Aorta (tissue), 5 donors: ENCODE measurements at regions not wholly inside any gene's neighbourhood (a gene's known extent, or its start where the extent isn't known, plus 50 kb on each side); places are given as distances from the start of the nearest gene placed in this dataset.
A peak's percentile ranks its signal among the peaks of the same experiment; 100 is the strongest.

Source experiments
- ATAC-seq: fragments of 200-7000 bp; cut with Tn5 transposase; one replicate; pipeline ENCODE4 v1.9.1; 2022; ENCODE audit warnings: moderate library complexity; ENCODE audit not compliant: low FRiP score
- DNase-seq, 2 donors: peaks; one replicate each; pipeline ENCODE4 v3.0.0-alpha.2; 2020
- H3K27ac ChIP-seq, 2 donors: one replicate each; pipeline ENCODE4 v1.5.1; 2013; ENCODE audit warnings: low read length in 2 of 2, mild to moderate bottlenecking in 2 of 2, moderate library complexity in 2 of 2, control low read depth in 1 of 2, inconsistent platforms in 1 of 2, low read depth in 1 of 2
- H3K27me3 ChIP-seq, 2 donors: one replicate each; pipeline ENCODE4 v1.6.1; 2013; ENCODE audit warnings: control low read depth in 1 of 2, low read length in 1 of 2, mild to moderate bottlenecking in 1 of 2, moderate library complexity in 1 of 2; ENCODE audit not compliant: insufficient read depth in 2 of 2, control insufficient read depth in 1 of 2
- H3K36me3 ChIP-seq, 2 donors: one replicate each; pipeline ENCODE4 v1.6.1; 2013; ENCODE audit warnings: control low read depth in 1 of 2, low read length in 1 of 2, mild to moderate bottlenecking in 1 of 2; ENCODE audit not compliant: insufficient read depth in 2 of 2, control insufficient read depth in 1 of 2
- H3K4me1 ChIP-seq, 2 donors: one replicate each; pipeline ENCODE4 v1.6.1; 2013; ENCODE audit warnings: low read length in 2 of 2, control low read depth in 1 of 2, mild to moderate bottlenecking in 1 of 2, moderate library complexity in 1 of 2; ENCODE audit not compliant: insufficient read depth in 2 of 2, control insufficient read depth in 1 of 2
- H3K4me3 ChIP-seq, 2 donors: one replicate each; pipeline ENCODE4 v1.5.1; 2013; ENCODE audit warnings: low read length in 2 of 2, control low read depth in 1 of 2, mild to moderate bottlenecking in 1 of 2
- H3K9me3 ChIP-seq: one replicate; pipeline ENCODE4 v1.6.1; 2013; ENCODE audit warnings: mild to moderate bottlenecking, low read length; ENCODE audit not compliant: control insufficient read depth
- WGBS, 2 donors: extraction: QIAGEN DNeasy Blood & Tissue Kit; methylation state at CpG; one replicate each; pipeline ENCODE4 v1.1.7; 2013; 5-methylcytosine and 5-hydroxymethylcytosine counted together
- intact Hi-C, 2 donors: fragments of 100-400 bp; cut with DNase I; formaldehyde crosslinking; loops; one replicate each; pipeline versions ENCODE4 v1.14.2 to v1.15.0; 2022
- donor health status: healthy with polysubstance abuse.
- donor health status: Bipolar disorder and iron deficiency.
- donor health status: DM: no; HTN: no; CAD: no.
- donor health status: DM: no; HTN: no; CAD: no.
- donor health status: DM: yes; HTN: yes; CAD: no.

DNA sequence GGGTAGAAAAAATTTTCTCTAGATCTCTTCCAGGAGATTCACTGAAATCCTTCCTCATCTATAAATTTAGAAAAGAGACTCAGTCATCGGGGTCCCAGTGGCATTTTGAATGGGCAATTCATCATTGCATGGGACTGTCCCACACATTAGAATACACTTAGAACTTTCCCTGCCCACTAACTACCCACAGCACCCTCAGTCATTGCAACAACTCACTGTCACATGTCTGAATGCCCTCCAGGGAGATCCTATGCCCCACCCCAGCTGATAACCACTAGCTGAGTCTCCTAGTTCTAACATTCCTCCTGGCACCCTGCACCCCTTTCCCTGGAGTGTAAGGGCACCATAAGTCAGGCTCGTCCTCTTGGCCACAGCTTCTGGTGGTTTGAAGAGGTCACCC lies 89.6 kb downstream of the INSIG2 start:
- H3K9me3 ChIP-seq, result no peaks in the 10 kb centered on the region
- ATAC-seq (no peak), DNase-seq (no peak)
- intact Hi-C loops, result no loop called here
- no peak overlapping the region for H3K27ac ChIP-seq
- H3K36me3 ChIP-seq, result no peaks in the 10 kb centered on the region
- no peaks in the 10 kb centered on the region for H3K27me3 ChIP-seq
- WGBS, 2 donors, result 59% methylated on average over 2 of the region's 2 CpGs
- H3K4me3 ChIP-seq, result no peak overlapping the region
- H3K4me1 ChIP-seq, result no peaks in the 10 kb centered on the region

DNA sequence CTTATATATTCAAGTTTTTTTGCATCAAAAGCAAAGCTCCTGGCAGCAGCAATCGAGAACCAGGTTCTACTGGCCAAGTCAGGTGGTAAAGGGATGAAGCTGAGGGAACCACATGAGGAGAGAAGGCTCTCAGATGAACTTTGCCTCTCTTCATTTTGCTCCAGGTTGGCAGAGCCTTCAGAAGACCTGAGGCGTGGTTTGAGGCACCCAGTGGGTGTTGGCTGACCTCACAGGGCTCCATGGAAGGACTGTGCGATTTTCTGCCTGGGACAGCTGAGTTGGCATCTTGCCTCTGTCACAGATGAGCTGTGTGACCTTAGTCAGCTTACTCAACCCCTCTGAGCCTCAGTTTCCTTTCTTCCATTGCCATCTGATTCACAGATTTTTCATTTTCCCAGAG lies 89.0 kb downstream of the INSIG2 start:
- ATAC-seq, result no peak
- H3K27ac ChIP-seq, result no peak overlapping the region
- no peak for DNase-seq
- intact Hi-C loops, result no loop called here
- 56 to 61% methylated on average over 3 of the region's 3 CpGs for WGBS, 2 donors
- H3K4me1 ChIP-seq, result no peaks in the 10 kb centered on the region
- no peak overlapping the region for H3K4me3 ChIP-seq
- no peaks in the 10 kb centered on the region for H3K36me3 ChIP-seq
- no peaks in the 10 kb centered on the region for H3K27me3 ChIP-seq
- H3K9me3 ChIP-seq, result no peaks in the 10 kb centered on the region

DNA sequence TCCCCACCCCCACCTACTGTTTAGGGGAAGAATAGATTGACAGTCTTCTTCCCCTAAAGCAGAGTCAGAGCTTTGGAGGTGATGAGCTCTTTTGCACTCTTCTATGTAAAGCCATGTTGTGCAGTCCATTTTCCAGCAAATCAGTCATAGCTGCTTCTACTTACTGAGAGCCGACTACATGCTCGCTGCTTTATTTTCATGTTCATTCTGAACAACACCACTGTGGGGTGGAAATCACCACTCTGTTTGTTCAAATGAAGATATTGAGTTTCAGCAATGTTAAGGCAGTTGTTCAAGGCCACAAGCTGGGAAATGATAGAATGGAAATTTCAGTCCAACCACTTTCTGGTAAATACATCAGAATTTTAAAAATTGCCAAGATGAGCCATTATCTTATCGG lies 88.3 kb downstream of the INSIG2 start:
- no peaks in the 10 kb centered on the region for H3K36me3 ChIP-seq
- no peaks in the 10 kb centered on the region for H3K27me3 ChIP-seq
- ATAC-seq (no peak), DNase-seq (no peak)
- H3K9me3 ChIP-seq, result no peaks in the 10 kb centered on the region
- no peak overlapping the region for H3K27ac ChIP-seq
- no peak overlapping the region for H3K4me3 ChIP-seq
- H3K4me1 ChIP-seq, result no peaks in the 10 kb centered on the region
- 81 to 82% methylated on average over 3 of the region's 3 CpGs for WGBS, 2 donors
- intact Hi-C loops, result no loop called here

DNA sequence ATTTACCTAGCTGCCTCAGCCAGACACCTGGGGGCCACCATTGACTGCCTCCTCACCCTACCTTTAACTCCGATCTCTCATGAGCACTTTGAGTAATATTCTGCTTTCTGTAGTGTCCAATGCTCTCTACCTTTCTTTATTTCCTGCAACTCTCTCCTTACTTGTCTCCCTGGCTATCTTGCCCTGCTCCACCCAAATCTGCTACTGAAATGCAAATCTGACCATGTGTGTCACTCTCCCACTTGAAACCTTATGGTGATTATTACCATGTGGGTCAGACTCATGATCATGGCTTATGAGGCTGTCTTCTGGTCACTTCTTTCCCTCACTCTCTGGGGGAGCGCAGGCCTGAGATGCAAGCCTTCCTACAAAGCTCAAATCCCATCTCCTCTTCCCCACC lies 83.3 kb downstream of the INSIG2 start:
- Histone ChIP-seq H3K4me1 (no peaks in the 10 kb centered on the region), H3K27me3 (no peaks in the 10 kb centered on the region), H3K36me3 (no peaks in the 10 kb centered on the region), H3K4me3 (no peak overlapping the region), H3K27ac (no peak overlapping the region), H3K9me3 (no peaks in the 10 kb centered on the region)
- ATAC-seq (no peak), DNase-seq (no peak)
- intact Hi-C loops, result no loop called here
- 88 to 95% methylated on average over 2 of the region's 2 CpGs for WGBS, 2 donors

DNA sequence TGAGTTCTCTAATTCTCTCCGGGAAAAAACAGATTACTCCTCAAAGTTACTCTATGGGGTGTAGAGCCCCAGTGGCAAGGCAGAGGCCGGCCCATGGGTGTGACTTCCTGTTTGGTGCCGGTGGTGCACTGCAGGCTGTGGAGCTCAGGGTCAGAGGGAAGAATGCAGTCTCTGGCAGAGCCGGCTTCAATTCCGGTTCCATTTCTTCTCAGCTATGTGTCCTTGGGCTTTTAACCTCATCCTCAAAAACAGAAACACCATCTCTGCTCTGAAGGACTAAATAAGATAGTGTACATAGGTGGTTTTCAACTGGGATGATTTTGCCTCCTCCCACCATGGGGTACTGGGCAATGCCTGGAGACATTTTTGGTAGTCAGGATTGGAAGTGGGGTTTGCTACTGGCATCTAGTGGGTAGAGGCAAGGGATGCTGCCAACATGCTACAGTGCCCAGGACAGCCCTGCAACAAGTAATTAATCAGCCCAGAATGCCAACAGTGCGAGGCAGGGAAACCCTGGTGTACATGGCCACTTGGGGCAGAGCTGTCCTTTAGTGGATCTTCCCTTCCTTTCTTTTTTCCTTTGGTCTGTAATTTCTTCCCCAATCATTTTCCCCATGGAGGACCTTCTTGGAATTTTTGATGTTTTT lies 81.2 kb downstream of the INSIG2 start:
- Histone ChIP-seq H3K4me1 (no peaks in the 10 kb centered on the region), H3K27me3 (no peaks in the 10 kb centered on the region), H3K9me3 (no peaks in the 10 kb centered on the region), H3K36me3 (no peaks in the 10 kb centered on the region), H3K4me3 (no peak overlapping the region), H3K27ac (no peak overlapping the region)
- WGBS, 2 donors, result 38% methylated on average over 6 of the region's 6 CpGs
- ATAC-seq, result no peak
- intact Hi-C loops, result no loop called here
- peak in 1 of 2 donors; percentile 73 for DNase-seq

DNA sequence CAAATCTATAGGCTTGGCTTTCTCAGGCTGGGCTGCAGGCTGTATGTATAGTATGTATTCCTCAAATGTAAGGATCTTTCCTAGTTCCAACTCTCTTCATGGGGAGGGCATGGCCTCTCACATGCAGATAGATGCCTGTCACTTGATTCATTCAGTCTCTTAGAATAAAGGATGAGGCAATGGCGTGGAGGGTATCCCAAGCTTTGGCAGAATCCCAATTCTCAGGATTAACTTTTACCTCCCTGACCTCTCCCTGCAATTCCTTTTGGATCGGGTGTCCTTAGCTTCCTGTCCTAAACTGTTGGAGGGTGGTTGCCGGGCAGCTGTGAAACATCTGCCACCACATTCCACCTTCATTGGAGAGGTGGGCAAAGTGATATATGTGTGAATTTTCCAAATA lies 80.3 kb downstream of the INSIG2 start:
- ATAC-seq (no peak), DNase-seq (no peak)
- no peaks in the 10 kb centered on the region for H3K4me1 ChIP-seq
- intact Hi-C loops, result no loop called here
- H3K27me3 ChIP-seq, result no peaks in the 10 kb centered on the region
- H3K36me3 ChIP-seq, result no peaks in the 10 kb centered on the region
- no peak overlapping the region for H3K4me3 ChIP-seq
- whole genome bisulfite sequencing, 2 donors, result 68 to 81% methylated on average over 3 of the region's 3 CpGs
- no peak overlapping the region for H3K27ac ChIP-seq
- H3K9me3 ChIP-seq, result peaks cover 1% of the 10 kb centered on the region

DNA sequence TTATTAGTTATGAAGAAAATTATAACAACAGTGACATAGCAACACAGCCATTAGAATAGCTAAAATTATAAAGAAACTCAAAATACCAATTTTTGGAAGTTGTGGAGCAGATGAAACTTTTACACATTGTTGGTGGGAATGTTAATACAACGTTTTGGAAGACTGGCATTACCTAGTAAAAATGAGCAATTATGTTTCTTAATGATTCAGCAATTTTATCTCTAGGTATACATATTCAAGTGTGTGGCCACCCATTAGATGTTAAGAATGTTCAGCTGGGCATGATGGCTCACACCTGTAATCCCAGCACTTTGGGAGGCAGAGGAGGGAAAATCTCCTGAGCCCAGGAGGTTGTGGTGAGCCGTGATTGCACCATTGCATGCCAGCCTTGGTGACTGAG lies 78.8 kb downstream of the INSIG2 start:
- no peak for ATAC-seq
- intact Hi-C loops, result no loop called here
- 69 to 70% methylated on average over 2 of the region's 2 CpGs for WGBS, 2 donors

DNA sequence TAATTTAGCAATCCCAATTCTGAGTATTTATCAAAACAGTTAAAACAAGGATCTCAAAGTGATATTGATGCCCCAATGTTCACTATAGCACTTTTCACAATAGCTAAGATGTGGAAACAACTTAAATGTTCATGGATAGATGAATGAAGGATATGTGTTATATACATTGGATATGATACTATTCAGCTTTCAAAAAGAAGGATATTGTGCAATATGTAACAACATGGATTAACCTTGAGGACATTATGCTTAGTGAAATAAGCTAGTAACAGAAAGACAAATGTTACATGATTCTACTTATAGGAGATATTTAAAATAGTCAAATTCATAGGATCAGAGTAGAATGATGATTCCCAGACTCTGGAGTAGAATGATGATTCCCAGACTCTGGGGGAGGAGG lies 78.0 kb downstream of the INSIG2 start:
- H3K4me1 ChIP-seq, result no peaks in the 10 kb centered on the region
- no peak overlapping the region for H3K4me3 ChIP-seq
- DNase-seq, result no peak
- H3K36me3 ChIP-seq, result no peaks in the 10 kb centered on the region
- H3K9me3 ChIP-seq, result peaks cover 3% of the 10 kb centered on the region
- intact Hi-C loops, result no loop called here
- ATAC-seq, result no peak
- H3K27me3 ChIP-seq, result no peaks in the 10 kb centered on the region
- no peak overlapping the region for H3K27ac ChIP-seq

More for the DNA sequence above, 78.8 kb downstream of the INSIG2 start:
- H3K27ac ChIP-seq, result no peak overlapping the region
- no peak overlapping the region for H3K4me3 ChIP-seq
- no peaks in the 10 kb centered on the region for H3K36me3 ChIP-seq
- peaks cover 3% of the 10 kb centered on the region for H3K9me3 ChIP-seq
- H3K27me3 ChIP-seq, result no peaks in the 10 kb centered on the region
- no peaks in the 10 kb centered on the region for H3K4me1 ChIP-seq
- DNase-seq, result no peak

DNA sequence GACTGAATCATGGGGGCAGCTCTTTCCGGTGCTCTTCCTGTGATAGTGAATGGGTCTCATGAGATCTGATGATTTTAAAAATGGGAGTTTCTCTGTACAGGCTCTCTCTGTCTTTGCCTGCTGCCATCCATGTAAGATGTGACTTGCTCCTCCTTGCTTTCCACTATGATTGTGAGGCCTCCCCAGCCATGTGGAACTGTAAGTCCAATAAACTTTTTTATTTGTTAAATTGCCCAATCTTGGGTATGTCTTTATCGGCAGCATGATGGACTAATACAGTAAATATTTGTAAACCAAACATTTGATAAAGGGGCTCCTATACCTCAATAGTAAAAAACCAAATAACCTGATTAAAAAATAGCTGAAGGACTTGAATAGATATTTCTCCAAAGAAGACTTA lies 77.3 kb downstream of the INSIG2 start:
- no peak for DNase-seq

More for the DNA sequence above, 77.3 kb downstream of the INSIG2 start:
- Histone ChIP-seq H3K27ac (no peak overlapping the region), H3K9me3 (peaks cover 3% of the 10 kb centered on the region), H3K4me1 (no peaks in the 10 kb centered on the region), H3K27me3 (no peaks in the 10 kb centered on the region), H3K36me3 (no peaks in the 10 kb centered on the region), H3K4me3 (no peak overlapping the region)
- no peak for ATAC-seq
- WGBS, 2 donors, result 92 to 93% methylated on average over 2 of the region's 2 CpGs
- intact Hi-C loops, result no loop called here
